ENCODE measurements at regions not wholly inside any gene's neighbourhood (a gene's known extent, or its start where the extent isn't known, plus 50 kb on each side); places are given as distances from the start of the nearest gene placed in this dataset.

DNA sequence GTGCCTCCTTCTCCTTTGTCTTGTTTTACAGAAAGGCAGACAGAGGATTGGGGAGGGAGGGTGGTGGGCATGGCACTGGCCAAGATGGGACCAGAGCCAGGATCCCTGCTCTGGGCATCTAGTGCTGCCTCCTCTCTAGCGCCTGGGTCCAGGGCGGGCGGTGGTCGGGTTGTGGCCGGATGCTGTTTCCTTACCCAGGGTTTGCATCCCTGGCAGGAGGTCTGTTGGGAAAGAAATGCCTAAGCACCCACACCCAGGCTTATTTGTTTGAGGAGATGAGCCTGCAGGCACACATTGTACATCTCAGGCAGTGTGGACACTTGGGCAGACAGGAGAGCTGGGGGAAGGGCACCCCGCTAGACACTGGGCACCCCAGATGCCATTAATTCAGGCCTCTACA lies 102.3 kb upstream of the PCBD1 start:
- TF ChIP-seq, protein P1, sequence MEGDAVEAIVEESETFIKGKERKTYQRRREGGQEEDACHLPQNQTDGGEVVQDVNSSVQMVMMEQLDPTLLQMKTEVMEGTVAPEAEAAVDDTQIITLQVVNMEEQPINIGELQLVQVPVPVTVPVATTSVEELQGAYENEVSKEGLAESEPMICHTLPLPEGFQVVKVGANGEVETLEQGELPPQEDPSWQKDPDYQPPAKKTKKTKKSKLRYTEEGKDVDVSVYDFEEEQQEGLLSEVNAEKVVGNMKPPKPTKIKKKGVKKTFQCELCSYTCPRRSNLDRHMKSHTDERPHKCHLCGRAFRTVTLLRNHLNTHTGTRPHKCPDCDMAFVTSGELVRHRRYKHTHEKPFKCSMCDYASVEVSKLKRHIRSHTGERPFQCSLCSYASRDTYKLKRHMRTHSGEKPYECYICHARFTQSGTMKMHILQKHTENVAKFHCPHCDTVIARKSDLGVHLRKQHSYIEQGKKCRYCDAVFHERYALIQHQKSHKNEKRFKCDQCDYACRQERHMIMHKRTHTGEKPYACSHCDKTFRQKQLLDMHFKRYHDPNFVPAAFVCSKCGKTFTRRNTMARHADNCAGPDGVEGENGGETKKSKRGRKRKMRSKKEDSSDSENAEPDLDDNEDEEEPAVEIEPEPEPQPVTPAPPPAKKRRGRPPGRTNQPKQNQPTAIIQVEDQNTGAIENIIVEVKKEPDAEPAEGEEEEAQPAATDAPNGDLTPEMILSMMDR (IDR thresholded peaks at IDR 0.05): no peak
- TF ChIP-seq POLR2A (IDR thresholded peaks at IDR 0.05): no peak

All from testis (tissue), 2 donors.